NCI-H2196 treated with DMSO at 0.1 percent for 48 hours (cell line): ENCODE measurements at regions not wholly inside any gene's neighbourhood (a gene's known extent, or its start where the extent isn't known, plus 50 kb on each side); places are given as distances from the start of the nearest gene placed in this dataset.

ENCODE experiments used
- DNase-seq: peaks from one replicate; lab custom pipeline; 2025; ENCODE audit not compliant: unreplicated experiment; lab: John Stamatoyannopoulos, UW

DNA sequence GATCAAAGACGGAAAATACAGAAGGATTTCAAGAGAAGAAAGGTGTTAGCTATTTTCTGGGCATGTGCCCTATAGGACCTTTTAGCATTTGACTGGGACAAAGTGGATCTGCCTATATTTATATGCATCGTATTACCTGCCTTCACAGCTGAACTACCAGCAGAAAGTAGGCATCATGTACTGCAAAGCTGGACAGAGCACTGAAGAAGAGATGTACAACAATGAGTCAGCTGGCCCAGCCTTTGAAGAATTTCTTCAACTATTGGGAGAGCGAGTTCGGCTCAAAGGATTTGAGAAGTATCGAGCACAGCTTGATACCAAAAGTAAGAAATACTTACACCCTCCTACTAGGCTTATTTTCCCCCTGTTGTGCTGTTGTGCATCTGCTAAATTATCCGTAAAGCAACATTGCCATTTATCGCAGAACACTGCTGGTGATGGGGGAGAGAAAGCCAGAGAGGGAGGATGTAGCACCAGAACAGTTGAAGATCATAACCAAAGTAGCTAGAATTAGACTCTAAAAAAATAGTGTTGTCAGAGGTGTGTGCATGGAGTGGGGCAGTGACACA, 282.0 kb upstream of the RGS6 start:
- DNase-seq, result no peak

DNA sequence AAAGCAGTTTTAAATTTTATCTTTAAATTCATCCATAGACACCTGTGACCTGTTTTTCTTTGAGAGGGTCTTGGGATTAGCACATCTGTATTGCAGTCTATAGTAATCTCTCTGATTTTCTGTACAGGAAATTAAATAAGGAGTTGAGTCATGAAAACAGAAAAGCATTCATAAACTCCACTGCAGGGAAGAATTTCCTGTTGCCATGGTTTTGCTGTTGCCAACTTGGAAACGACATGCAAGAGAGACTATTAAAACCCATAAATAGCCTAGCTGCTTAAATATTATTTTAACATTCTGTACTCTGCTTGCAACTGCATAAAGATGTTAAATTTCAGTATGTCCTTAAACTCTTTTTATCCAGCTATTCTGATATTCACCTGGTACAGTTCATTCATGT, 281.0 kb upstream of the RGS6 start:
- no peak for DNase-seq

DNA sequence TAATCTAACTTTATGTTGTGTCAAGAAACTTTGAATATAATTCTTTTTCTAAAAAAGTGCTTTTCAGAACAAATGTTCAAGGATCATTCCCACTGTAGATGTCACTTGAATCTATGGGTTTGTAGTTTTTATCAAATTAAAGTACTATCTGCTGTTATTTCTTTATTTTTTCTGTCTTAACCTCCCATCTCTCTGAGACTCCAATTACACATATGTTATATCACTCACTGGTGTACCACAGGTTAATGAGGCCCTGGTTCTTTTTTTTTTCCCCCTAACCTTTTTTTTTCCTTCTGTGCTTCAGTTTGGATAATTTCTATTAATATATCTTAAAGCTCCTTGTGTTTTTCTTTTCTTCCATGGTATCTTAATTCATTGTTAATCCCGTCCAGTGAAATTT, 279.9 kb upstream of the RGS6 start:
- no peak for DNase-seq

DNA sequence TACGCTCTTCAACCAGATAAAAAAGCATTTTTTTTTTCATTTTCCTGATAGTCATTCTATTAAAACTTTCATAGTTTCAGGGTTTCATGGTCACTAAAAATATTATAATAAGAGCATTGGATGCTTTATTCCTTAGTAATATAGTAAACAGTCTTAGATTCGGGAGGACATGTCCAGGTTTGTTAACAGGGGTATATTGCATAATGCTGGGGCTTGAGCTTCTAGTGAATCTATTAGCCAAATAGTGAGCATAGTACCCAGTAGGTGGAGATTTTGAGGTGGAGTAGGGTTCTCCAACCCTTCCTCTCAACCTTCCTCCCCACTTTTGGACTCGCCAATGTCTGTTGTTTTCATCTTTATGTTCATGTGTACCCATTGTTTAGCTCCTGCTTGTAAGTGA, 277.4 kb upstream of the RGS6 start:
- no peak for DNase-seq

GRCh38 chr14:71658261-71658860, 273.9 kb upstream of the RGS6 start:
- DNase-seq, result no peak

- DNase-seq, result no peak
These were observed 273.1 kb upstream of the RGS6 start for GRCh38 chr14:71659159-71659558.

DNA sequence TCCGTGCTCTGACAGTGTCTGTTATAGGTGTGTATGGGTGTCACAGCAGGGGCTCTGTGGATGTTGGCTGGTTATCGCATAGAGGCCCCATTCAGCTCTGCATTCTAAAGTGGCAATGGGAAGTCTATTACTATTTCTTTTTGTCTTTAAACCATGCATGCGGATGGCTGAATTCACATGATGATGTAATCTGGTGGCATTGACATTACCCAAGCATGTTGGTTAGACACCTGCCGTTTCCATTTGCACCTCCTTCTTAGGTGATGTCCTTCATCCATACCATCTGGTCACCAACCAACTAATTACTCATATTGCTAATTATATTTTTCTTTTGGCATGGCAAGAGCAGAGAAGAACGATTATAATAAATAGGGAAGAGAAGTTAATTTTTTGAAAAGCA, 270.8 kb upstream of the RGS6 start:
- DNase-seq, result no peak

DNA sequence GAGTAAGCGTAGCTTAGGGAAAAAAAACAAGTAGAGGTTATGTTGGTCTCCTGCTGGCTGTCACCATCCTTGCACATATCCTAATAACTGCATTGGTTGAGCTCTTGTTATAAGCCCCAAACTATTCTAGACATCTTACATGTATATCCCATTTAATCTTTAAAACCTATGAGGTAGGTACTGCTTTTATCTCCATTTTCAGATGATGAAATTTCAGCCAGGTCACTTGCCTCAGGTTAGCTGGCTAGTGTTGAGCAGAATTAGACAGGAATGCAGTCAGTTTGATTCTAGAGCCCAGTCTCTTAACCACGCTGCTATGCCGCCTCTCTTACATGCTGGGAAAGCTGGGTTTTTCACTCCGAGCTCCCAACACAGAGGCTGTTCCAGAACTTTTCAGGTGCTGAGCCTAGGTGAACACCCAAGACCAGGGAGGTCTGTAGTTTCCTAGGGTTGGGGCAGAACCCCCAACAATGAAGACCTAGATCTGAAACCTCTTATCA, 269.9 kb upstream of the RGS6 start:
- DNase-seq, result no peak

DNA sequence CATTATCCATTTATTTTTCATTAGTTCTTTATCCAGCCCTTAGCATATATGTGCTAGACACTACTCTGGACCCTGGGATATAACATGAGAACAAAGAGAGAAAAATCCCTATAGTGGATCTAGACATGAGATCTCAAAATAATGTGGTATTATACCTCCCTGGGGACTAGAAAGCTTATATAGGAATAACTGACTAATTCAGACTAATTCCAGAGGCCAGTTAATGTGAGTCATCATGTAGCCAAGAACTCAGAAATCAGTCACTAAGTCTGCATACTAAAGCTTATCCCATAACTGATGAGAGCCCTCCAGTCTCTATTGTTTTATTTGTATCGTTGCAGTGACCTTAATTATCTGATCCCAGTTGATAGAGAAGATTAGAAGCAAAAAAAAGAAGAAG, 267.1 kb upstream of the RGS6 start:
- DNase-seq, result no peak

DNA sequence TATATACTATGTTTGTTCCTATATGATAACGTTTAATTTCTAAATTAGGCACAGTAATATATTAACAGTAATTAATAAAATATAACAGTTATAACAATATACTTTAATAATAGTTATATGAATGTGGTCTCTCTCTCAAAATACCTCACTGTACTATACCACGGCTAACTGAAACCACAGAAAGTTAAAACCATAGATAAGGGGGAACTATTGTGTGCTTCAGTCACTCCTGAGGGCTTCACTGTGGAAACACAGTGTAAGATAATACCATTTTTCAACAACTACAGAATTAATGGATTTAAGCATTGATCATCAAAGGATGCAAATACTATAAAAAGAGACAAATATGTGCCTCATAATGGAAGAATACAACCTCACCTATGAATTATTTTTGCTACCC, 266.4 kb upstream of the RGS6 start:
- DNase-seq, result no peak

DNA sequence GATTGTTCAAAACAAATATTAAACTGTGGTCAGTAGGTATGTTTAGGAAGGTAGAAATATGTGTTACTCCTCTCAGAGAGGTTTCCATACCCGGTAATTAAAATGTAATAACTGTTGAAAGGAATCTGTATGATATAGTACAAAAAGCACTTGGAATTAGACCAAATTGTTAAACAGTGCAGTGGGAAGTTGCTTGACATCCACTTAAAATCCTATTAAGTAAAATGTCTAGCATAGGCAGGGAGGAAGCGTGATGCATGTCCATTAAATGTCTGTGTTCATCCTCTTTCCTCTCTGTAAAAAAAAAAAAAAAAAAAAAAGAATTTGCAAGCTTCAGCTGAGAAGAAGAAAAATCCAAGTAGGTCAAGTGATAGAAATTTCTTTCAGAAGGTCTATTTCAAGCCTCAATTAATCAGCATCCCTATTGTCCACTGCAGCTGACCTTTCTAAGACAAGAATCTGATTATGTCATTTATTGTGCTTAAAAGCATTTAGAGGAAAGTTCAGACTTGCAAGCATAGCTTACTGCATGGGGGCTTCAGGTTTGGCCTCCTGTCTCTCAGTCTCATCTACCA, 265.6 kb upstream of the RGS6 start:
- no peak for DNase-seq

DNA sequence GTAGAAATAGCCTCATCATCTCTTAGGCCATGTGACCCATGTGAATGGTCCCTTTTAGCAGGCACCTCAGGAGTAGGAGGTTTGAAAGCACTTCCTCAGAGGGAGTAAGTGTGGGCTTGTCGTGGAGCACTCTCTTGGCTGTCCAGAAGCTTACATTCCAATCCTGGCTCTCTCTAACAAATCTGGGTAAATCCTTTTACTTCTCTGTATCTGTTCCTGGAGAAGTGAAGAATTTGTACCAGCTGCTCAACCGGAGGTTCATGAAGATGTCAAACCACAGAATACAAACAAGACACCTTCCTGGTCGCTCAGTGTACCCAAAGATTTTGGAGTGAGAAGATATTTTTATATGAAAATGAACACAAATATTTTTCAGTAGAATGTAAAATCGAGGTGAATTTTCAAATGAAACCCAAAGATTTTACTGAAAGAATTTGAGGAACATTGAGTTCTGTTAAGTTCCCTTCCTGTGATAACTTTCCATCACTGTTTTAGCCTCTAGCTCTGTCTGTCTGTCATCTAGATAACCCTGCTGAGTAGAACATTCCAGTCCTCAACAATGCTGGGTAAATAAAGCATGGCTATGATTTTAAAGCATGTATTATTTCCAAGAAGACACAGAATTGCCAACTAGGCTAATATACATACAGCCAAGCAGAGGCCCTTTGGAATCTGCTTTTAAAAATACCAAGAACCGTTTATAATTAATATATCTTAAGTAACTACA, 263.9 kb upstream of the RGS6 start:
- no peak for DNase-seq

DNA sequence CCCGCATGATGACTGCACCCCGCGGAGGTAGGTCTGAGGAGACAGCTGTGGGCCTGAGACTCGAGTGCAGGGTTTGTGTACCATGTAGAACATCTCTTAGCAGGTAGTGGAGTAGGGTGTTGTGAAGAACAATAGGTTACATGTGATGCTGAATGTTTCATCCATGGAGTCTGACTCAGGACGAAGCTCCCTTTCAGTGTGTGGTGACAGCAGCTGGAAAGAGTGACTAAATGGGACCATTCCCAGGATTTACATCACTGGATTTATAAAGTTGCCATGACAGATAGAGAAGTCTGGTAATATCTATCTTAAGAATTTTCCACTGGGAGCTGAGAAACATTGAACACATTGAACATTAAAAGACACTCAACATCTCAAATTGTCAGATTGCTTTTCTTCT, 259.6 kb upstream of the RGS6 start:
- no peak for DNase-seq

DNA sequence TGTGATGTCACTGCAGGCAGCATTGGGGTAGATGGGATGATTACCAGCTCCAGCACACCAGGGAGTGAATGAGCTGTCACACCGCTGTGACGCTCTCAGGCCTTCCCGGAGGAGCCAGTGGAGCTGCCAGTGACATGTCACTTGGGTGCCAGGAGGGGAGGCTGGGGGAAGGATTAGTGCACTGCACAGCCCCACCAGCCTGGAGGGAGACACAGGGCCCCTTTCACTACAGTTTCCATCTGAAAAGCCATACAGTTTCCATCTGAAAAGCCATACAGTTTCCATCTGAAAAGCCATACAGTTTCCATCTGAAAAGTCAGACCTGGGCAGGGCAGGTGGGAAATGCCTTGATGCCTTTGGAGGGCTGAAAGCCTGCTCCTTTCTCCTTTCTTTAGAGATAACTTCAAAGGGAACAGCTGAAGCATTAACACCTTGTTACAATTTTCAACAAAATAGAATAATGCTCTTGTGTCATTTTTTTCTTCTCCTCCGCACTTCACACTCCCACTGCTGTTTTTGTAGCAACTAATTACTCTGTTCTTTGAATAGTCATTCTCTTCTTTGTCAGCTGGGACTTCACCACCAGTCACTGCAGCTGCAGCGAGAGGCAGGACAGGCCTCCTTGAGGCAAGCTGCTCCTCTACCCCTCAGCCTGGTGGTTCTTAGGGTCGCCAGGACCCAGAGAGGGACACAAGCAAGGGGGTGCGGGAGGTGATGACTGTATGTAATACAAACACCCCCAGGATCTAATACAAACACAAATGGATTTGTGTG, 256.9 kb upstream of the RGS6 start:
- DNase-seq, result no peak

DNA sequence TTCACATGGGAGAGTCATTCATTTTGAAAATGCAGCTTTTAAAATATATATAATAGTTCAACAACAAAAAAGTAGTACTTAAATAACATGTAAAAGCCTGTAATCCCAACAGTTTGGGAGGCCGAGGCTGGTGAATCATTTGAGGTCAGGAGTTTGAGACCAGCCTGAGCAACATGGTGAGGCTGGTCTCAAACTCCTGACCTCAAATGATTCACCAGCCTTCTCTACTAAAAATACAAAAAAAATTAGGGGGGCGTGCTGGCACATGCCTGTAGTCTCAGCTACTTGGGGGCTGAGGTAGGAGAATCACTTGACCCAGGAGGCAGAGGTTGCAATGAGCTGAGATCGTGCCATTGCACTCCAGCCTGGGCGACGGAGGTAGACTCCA, 256.3 kb upstream of the RGS6 start:
- DNase-seq, result no peak

DNA sequence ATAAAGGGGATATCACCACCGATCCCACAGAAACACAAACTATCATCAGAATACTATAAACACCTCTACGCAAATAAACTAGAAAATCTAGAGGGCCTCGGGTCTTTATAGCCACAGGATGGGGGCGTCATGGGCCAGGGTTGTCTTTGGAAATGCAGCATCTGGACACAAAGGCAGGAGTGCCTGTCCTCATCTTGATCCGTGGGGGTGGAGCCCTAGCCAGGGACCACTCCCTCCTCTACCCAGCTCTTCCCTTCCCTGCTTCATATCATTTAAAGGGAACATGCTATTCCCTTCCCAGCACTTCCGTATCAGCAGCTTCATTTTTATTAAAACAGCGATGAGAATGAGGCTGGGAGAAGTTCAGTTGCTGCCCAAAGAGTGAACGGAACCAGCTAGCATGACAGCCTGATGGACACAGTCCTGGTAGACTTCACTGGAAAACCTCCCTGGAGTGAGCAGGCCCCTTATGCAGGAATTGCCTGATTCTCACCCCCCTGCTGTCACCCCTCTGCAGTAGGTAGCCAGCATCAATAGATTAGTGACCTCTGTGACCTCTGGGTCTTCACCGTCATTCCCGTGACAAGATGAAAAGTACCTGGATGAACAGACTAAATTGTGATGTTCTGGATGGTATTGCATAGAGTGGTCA, 251.4 kb upstream of the RGS6 start:
- DNase-seq, result no peak

GRCh38 chr14:71682337-71682736, 249.9 kb upstream of the RGS6 start:
- DNase-seq, result no peak

GRCh38 chr14:71684323-71684722, 247.9 kb upstream of the RGS6 start:
- no peak for DNase-seq

DNA sequence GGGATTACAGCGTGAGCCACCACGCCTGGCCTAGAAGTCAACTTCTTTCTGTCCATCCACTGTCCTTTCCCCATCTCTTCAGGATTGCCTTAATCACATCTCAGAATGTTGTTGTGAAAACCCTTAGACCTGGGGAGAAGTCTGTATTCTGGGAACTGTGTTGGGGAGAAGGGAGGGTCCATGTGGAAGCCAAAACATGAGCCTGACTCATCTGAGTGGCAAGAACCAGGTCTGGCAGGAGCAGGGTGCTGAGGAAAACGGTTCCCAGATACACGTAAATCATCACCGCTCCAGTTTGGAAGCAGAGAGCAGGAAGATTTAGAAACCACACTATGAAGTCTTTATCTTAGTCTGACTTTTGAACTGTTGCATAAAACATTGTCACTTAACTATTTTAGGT, 245.6 kb upstream of the RGS6 start:
- no peak for DNase-seq

GRCh38 chr14:71687166-71687831, 244.9 kb upstream of the RGS6 start:
- no peak for DNase-seq
